Tibial nerve (tissue), 4 donors: ENCODE measurements at regions not wholly inside any gene's neighbourhood (a gene's known extent, or its start where the extent isn't known, plus 50 kb on each side); places are given as distances from the start of the nearest gene placed in this dataset.

Source experiments
- EP300 ChIP-seq, 2 donors: sonication (generic); formaldehyde crosslinking; IDR thresholded peaks; one replicate each; pipeline ENCODE4 v1.6.1; 2017; ENCODE audit warnings: antibody characterized with exemption in 2 of 2, mild to moderate bottlenecking in 1 of 2
- POLR2A ChIP-seq, 2 donors: fragments of 450-650 bp; IDR thresholded peaks; one replicate each; pipeline ENCODE4 v1.6.1; 2017; ENCODE audit warnings: antibody characterized with exemption in 2 of 2, mild to moderate bottlenecking in 2 of 2, moderate library complexity in 2 of 2
- TF ChIP-seq, protein P1 (sequence below), 5 experiments: fragments of 200-600 bp in 3 of 5; fragments of 450-650 bp in 2 of 5; sonication (generic) in 3 of 5; IDR thresholded peaks; one replicate each; pipeline ENCODE4 v1.5.1; 2016 to 2019; ENCODE audit warnings: antibody characterized with exemption in 5 of 5, mild to moderate bottlenecking in 3 of 5, moderate library complexity in 2 of 5

DNA sequence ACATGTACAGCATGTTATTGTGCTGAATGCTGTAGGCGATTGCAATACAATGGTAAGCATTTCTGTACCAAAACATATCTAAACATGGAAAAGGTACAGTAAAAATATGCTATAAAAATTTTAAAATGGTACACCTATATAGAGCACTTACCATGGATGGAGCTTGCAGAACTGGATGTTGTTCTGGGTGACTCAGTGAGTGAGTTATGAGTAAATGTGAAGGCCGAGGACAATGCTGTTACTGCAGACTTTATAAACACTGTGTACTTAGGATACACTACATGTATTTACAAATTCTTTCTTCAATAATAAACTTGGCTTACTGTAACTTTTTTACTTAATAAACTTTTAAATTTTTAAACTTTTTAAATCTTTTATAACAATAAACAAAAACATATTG is 473.4 kb upstream of the UBE2E3 start:
- TF ChIP-seq, protein P1, sequence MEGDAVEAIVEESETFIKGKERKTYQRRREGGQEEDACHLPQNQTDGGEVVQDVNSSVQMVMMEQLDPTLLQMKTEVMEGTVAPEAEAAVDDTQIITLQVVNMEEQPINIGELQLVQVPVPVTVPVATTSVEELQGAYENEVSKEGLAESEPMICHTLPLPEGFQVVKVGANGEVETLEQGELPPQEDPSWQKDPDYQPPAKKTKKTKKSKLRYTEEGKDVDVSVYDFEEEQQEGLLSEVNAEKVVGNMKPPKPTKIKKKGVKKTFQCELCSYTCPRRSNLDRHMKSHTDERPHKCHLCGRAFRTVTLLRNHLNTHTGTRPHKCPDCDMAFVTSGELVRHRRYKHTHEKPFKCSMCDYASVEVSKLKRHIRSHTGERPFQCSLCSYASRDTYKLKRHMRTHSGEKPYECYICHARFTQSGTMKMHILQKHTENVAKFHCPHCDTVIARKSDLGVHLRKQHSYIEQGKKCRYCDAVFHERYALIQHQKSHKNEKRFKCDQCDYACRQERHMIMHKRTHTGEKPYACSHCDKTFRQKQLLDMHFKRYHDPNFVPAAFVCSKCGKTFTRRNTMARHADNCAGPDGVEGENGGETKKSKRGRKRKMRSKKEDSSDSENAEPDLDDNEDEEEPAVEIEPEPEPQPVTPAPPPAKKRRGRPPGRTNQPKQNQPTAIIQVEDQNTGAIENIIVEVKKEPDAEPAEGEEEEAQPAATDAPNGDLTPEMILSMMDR (IDR thresholded peaks at IDR 0.05), result no peak
- TF ChIP-seq EP300 (IDR thresholded peaks at IDR 0.05) (no peak), POLR2A (IDR thresholded peaks at IDR 0.05) (no peak)
